GM12878 (cell line): ENCODE measurements at regions not wholly inside any gene's neighbourhood (a gene's known extent, or its start where the extent isn't known, plus 50 kb on each side); places are given as distances from the start of the nearest gene placed in this dataset.

Experiments used
- ATAC-seq: fragments of 200-7000 bp; cut with Tn5 transposase; 3 replicates; pipeline ENCODE4 v1.9.1; 2020; ENCODE audit warnings: mild to moderate bottlenecking, moderate library complexity
- BruUV-seq: library from RNA; stranded (reverse); fragments of 400-500 nt; replicated peaks from 2 replicates; lab custom pipeline; 2021; lab: Mats Ljungman, UMichigan
- CTCF ChIA-PET: fragments of 300-600 bp; sonication (Branson Sonifier 250); formaldehyde crosslinking; extraction: SDS; loops from one replicate; lab custom pipeline; 2021; ENCODE audit warnings: inconsistent platforms; lab: Yijun Ruan, JAX
- POLR2A ChIA-PET: fragments of 350-600 bp; formaldehyde crosslinking; extraction: SDS; loops from one replicate; lab custom pipeline; 2021; ENCODE audit warnings: inconsistent platforms; lab: Charles Lee
- RAD21 ChIA-PET: fragments of 300-600 bp; sonication (Branson Sonifier 250); formaldehyde crosslinking; loops from one replicate; lab custom pipeline; 2023; ENCODE audit warnings: antibody characterized with exemption; ENCODE audit not compliant: unreplicated experiment; lab: Charles Lee
- SMC1A ChIA-PET: fragments of 300-600 bp; sonication (Branson Sonifier 250); formaldehyde crosslinking; loops from one replicate; lab custom pipeline; 2023; ENCODE audit not compliant: unreplicated experiment, uncharacterized antibody; lab: Charles Lee
- DNase-seq: peaks from one replicate; pipeline ENCODE4 v3.0.0-alpha.2; 2011; ENCODE audit warnings: low read depth, low spot score
- FAIRE-seq: peaks from 3 replicates; lab custom pipeline; 2011; peaks lifted over from hg19 to GRCh38; lab: Jason Lieb, UNC
- H2AFZ ChIP-seq: 2 replicates; pipeline ENCODE4 v1.6.0; 2011; ENCODE audit warnings: low read depth, low read length, control low read depth; ENCODE audit not compliant: control insufficient read depth
- H3K27ac ChIP-seq: 2 replicates; pipeline ENCODE4 v1.5.1; 2011; ENCODE audit warnings: control low read depth; ENCODE audit not compliant: control insufficient read depth, insufficient read depth
- H3K27me3 ChIP-seq, 2 experiments: replicated peaks in 1 of 2; 2 replicates each; pipeline versions ENCODE4 v1.6.0 to v1.6.1; 2011; ENCODE audit warnings: low read length in 1 of 2; ENCODE audit not compliant: control insufficient read depth in 2 of 2, insufficient read depth in 2 of 2
- H3K36me3 ChIP-seq, 2 experiments: 2 replicates each; pipeline ENCODE4 v1.5.1; 2011; ENCODE audit warnings: low read length in 1 of 2; ENCODE audit not compliant: control insufficient read depth in 2 of 2, insufficient read depth in 2 of 2
- H3K4me1 ChIP-seq: 2 replicates; pipeline ENCODE4 v1.6.1; 2011; ENCODE audit warnings: mild to moderate bottlenecking, low read length, moderate library complexity, mixed read lengths; ENCODE audit not compliant: control insufficient read depth, insufficient read depth
- H3K4me2 ChIP-seq: 2 replicates; pipeline ENCODE4 v1.6.0; 2011; ENCODE audit warnings: control low read depth; ENCODE audit not compliant: control insufficient read depth, insufficient read depth
- H3K4me3 ChIP-seq: fragments of 200-600 bp; sonication (generic); 2 replicates; pipeline ENCODE4 v1.5.1; 2016
- H3K79me2 ChIP-seq: 2 replicates; pipeline ENCODE4 v1.6.0; 2011; ENCODE audit warnings: low read length; ENCODE audit not compliant: control insufficient read depth, insufficient read depth
- H3K9ac ChIP-seq: 2 replicates; pipeline ENCODE4 v1.8.0; 2011; ENCODE audit warnings: low read length, control low read depth, mixed read lengths; ENCODE audit not compliant: control insufficient read depth, insufficient read depth
- H3K9me3 ChIP-seq: replicated peaks from 3 replicates; pipeline ENCODE4 v1.5.1; 2011; ENCODE audit warnings: mild to moderate bottlenecking, low read length; ENCODE audit not compliant: control insufficient read depth, insufficient read depth
- H4K20me1 ChIP-seq: 2 replicates; pipeline ENCODE4 v1.6.0; 2011; ENCODE audit not compliant: control insufficient read depth, insufficient read depth
- E2F4 ChIP-seq: IDR thresholded peaks from 2 replicates; pipeline ENCODE4 v1.6.1; 2012; ENCODE audit warnings: low read depth, low read length, improper control_type of control experiment
- EED ChIP-seq: sonication (generic); IDR thresholded peaks from 2 replicates; pipeline ENCODE4 v1.6.1; 2016; ENCODE audit warnings: antibody characterized with exemption, low read depth
- FOXK2 ChIP-seq: fragments of 450-650 bp; IDR thresholded peaks from 2 replicates; pipeline ENCODE4 v1.6.1; 2017; ENCODE audit warnings: mild to moderate bottlenecking, moderate library complexity
- HDAC6 ChIP-seq: fragments of 200-600 bp; sonication (generic); IDR thresholded peaks from one replicate; pipeline ENCODE4 v1.8.0; 2017; ENCODE audit warnings: antibody characterized with exemption; ENCODE audit not compliant: unreplicated experiment
- KLF5 ChIP-seq: fragments of 450-650 bp; IDR thresholded peaks from 2 replicates; pipeline ENCODE4 v1.6.1; 2014; ENCODE audit warnings: mild to moderate bottlenecking; ENCODE audit not compliant: partially characterized antibody
- MLLT1 ChIP-seq: fragments of 450-650 bp; IDR thresholded peaks from 2 replicates; pipeline ENCODE4 v1.6.1; 2016; ENCODE audit warnings: mild to moderate bottlenecking
- MTA2 ChIP-seq: fragments of 450-650 bp; IDR thresholded peaks from 2 replicates; pipeline ENCODE4 v1.6.1; 2016; ENCODE audit warnings: low read depth, mild to moderate bottlenecking, moderate library complexity
- MXI1 ChIP-seq: fragments of 150-350 bp; IDR thresholded peaks from 2 replicates; pipeline ENCODE4 v1.6.1; 2011; ENCODE audit warnings: low read depth, mild to moderate bottlenecking, inconsistent platforms, low read length, improper control_type of control experiment
- MYB ChIP-seq: fragments of 150-350 bp; IDR thresholded peaks from 2 replicates; pipeline ENCODE4 v1.6.1; 2014; ENCODE audit warnings: mild to moderate bottlenecking, low read depth, low read length, borderline replicate concordance
- MYC ChIP-seq: IDR thresholded peaks from 2 replicates; pipeline ENCODE4 v1.6.1; 2011; ENCODE audit warnings: mild to moderate bottlenecking, low read length, moderate library complexity, inconsistent platforms; ENCODE audit not compliant: insufficient read depth, insufficient replicate concordance, insufficient read length, severe bottlenecking
- NBN ChIP-seq: fragments of 450-650 bp; IDR thresholded peaks from 2 replicates; pipeline ENCODE4 v1.6.1; 2016
- NFXL1 ChIP-seq: fragments of 450-650 bp; IDR thresholded peaks from 2 replicates; pipeline ENCODE4 v1.6.1; 2017; ENCODE audit warnings: antibody characterized with exemption, mild to moderate bottlenecking, borderline replicate concordance
- PAX8 ChIP-seq: fragments of 450-650 bp; IDR thresholded peaks from 2 replicates; pipeline ENCODE4 v1.6.1; 2017; ENCODE audit warnings: mild to moderate bottlenecking, moderate library complexity
- PBX3 ChIP-seq: IDR thresholded peaks from 2 replicates; pipeline ENCODE4 v1.6.1; 2011; ENCODE audit warnings: mild to moderate bottlenecking, low read depth, low read length, moderate library complexity; ENCODE audit not compliant: insufficient replicate concordance
- POLR2AphosphoS2 ChIP-seq: IDR thresholded peaks from 2 replicates; pipeline ENCODE4 v1.6.1; 2011; ENCODE audit warnings: low read depth, mild to moderate bottlenecking, low read length, improper control_type of control experiment, moderate library complexity
- SIX5 ChIP-seq: IDR thresholded peaks from 2 replicates; pipeline ENCODE4 v1.6.1; 2011; ENCODE audit warnings: mild to moderate bottlenecking, low read depth, low read length, moderate library complexity; ENCODE audit not compliant: severe bottlenecking
- SP1 ChIP-seq: IDR thresholded peaks from one replicate; pipeline ENCODE4 v1.6.1; 2011; ENCODE audit warnings: low read depth, low read length
- USF2 ChIP-seq: IDR thresholded peaks from 2 replicates; pipeline ENCODE4 v1.6.1; 2011; ENCODE audit warnings: low read depth, low read length, improper control_type of control experiment, borderline replicate concordance
- YBX1 ChIP-seq: fragments of 450-650 bp; IDR thresholded peaks from 2 replicates; pipeline ENCODE4 v1.6.1; 2016; ENCODE audit warnings: antibody characterized with exemption
- WGBS: methylation state at CpG from one replicate; pipeline ENCODE4 v1.1.6; 2016; ENCODE audit warnings: low lambda C conversion rate; ENCODE audit not compliant: insufficient replicate concordance, insufficient coverage; ENCODE audit errors: missing lambda C conversion rate; 5-methylcytosine and 5-hydroxymethylcytosine counted together
- in situ Hi-C: fragments of 300-500 bp; cut with MboI; formaldehyde crosslinking; loops from 9 replicates; pipeline ENCODE4 v1.14.3; 2018; ENCODE audit warnings: mixed read lengths
- intact Hi-C: fragments of 100-400 bp; cut with micrococcal nuclease; formaldehyde crosslinking; loops from one replicate; pipeline ENCODE4 v1.14.2; 2022; ENCODE audit not compliant: unreplicated experiment

GRCh38 chr14:23829736-23830471, 123.7 kb upstream of the DHRS4 start:
- 2% methylated on average over 2 of the region's 2 CpGs for WGBS
- Histone ChIP-seq H3K27me3 (no peaks in the 10 kb centered on the region; a peak in 1 of 4 replicates), H3K4me1 (no peaks in the 10 kb centered on the region), H3K79me2 (no peaks in the 10 kb centered on the region), H4K20me1 (no peaks in the 10 kb centered on the region), H3K36me3 (no peaks in the 10 kb centered on the region), H3K9ac (no peak overlapping the region), H3K4me2 (no peak overlapping the region), H3K4me3 (no peak overlapping the region), H2AFZ (no peak overlapping the region), H3K27ac (no peak overlapping the region), H3K9me3 (no peaks in the 10 kb centered on the region)
- FAIRE-seq (no peak), DNase-seq (no peak), ATAC-seq (no peak)
- no peak for TF ChIP-seq MYB
- TF ChIP-seq NBN, result no peak
- no peak for TF ChIP-seq E2F4
- TF ChIP-seq FOXK2, result no peak
- TF ChIP-seq YBX1, result no peak
- TF ChIP-seq POLR2AphosphoS2, result no peak
- no peak for TF ChIP-seq MYC
- TF ChIP-seq EED, result no peak
- no peak for TF ChIP-seq SP1
- TF ChIP-seq HDAC6, result no peak
- TF ChIP-seq PAX8, result no peak
- TF ChIP-seq MXI1, result no peak
- no peak for TF ChIP-seq MTA2
- TF ChIP-seq SIX5, result no peak
- TF ChIP-seq MLLT1, result no peak
- TF ChIP-seq NFXL1, result no peak
- no peak for TF ChIP-seq USF2
- no peak for TF ChIP-seq PBX3
- no peak for TF ChIP-seq KLF5
- CTCF ChIA-PET, result no interaction called here
- intact Hi-C loops, result no loop called here
- in situ Hi-C loops, result no loop called here
- no TSS peak for BruUV-seq
- POLR2A ChIA-PET, result no interaction called here
- SMC1A ChIA-PET, result no interaction called here
- RAD21 ChIA-PET, result no interaction called here
